ENCODE measurements at regions not wholly inside any gene's neighbourhood (a gene's known extent, or its start where the extent isn't known, plus 50 kb on each side); places are given as distances from the start of the nearest gene placed in this dataset.
"Not testable (repeated sequence)": the region's sequence is repeated elsewhere in the genome, so short reads cannot be mapped to it uniquely, and the experiment has no call there.

GRCh38 chr1:112855152-112855828 lies 100.7 kb downstream of the SLC16A1 start:
- DNase-seq = no peak

- not testable (repeated sequence) for DNase-seq
Measured at GRCh38 chr1:112854368-112854984, 101.5 kb downstream of the SLC16A1 start.

- not testable (repeated sequence) for DNase-seq
Measured at GRCh38 chr1:112853915-112854314, 102.1 kb downstream of the SLC16A1 start.

GRCh38 chr1:112852934-112853333 lies 103.1 kb downstream of the SLC16A1 start:
- no peak for DNase-seq

GRCh38 chr1:112852276-112852675 lies 103.7 kb downstream of the SLC16A1 start:
- no peak for DNase-seq

GRCh38 chr1:112850034-112850757 lies 105.8 kb downstream of the SLC16A1 start:
- DNase-seq = no peak

GRCh38 chr1:112849425-112850033 lies 106.5 kb downstream of the SLC16A1 start:
- no peak for DNase-seq

GRCh38 chr1:112841825-112842224 lies 114.2 kb downstream of the SLC16A1 start:
- no peak for DNase-seq

GRCh38 chr1:112840631-112841624 lies 115.1 kb downstream of the SLC16A1 start:
- no peak for DNase-seq

GRCh38 chr1:112836642-112837041 lies 119.4 kb downstream of the SLC16A1 start:
- DNase-seq = no peak

GRCh38 chr1:112833806-112834205 lies 118.7 kb upstream of the PPM1J start:
- no peak for DNase-seq

GRCh38 chr1:112832259-112832658 lies 117.1 kb upstream of the PPM1J start:
- not testable (repeated sequence) for DNase-seq

GRCh38 chr1:112829691-112830090 lies 114.6 kb upstream of the PPM1J start:
- not testable (repeated sequence) for DNase-seq

GRCh38 chr1:112828716-112829115 lies 113.6 kb upstream of the PPM1J start:
- DNase-seq = no peak

GRCh38 chr1:112827391-112827790 lies 112.3 kb upstream of the PPM1J start:
- not testable (repeated sequence) for DNase-seq

- no peak for DNase-seq
Measured at GRCh38 chr1:112826217-112826944, 111.2 kb upstream of the PPM1J start.

GRCh38 chr1:112825563-112826216 lies 110.6 kb upstream of the PPM1J start:
- DNase-seq = not testable (repeated sequence)

GRCh38 chr1:112825075-112825474 lies 109.9 kb upstream of the PPM1J start:
- not testable (repeated sequence) for DNase-seq

GRCh38 chr1:112821307-112822063 lies 106.4 kb upstream of the PPM1J start:
- not testable (repeated sequence) for DNase-seq

All from bone marrow (tissue), 2 donors.